Fibroblast of skin of left quadriceps (primary cell): ENCODE measurements at regions not wholly inside any gene's neighbourhood (a gene's known extent, or its start where the extent isn't known, plus 50 kb on each side); places are given as distances from the start of the nearest gene placed in this dataset.

ENCODE experiments used
- DNase-seq, 2 experiments: peaks; one replicate each; pipeline ENCODE4 v3.0.0-alpha.2; 2013; ENCODE audit warnings: low read depth in 2 of 2

GRCh38 chr2:157056200-157056676, 201.3 kb upstream of the GALNT5 start:
- peak; percentile 20 for DNase-seq

- DNase-seq, result no peak
These were observed 199.3 kb upstream of the GALNT5 start for GRCh38 chr2:157058161-157058560.

- DNase-seq, result no peak
These were observed 198.5 kb upstream of the GALNT5 start for GRCh38 chr2:157059036-157059435.

- no peak for DNase-seq
These were observed 195.7 kb upstream of the GALNT5 start for GRCh38 chr2:157061799-157062198.

- no peak for DNase-seq
These were observed 189.9 kb upstream of the GALNT5 start for GRCh38 chr2:157067562-157067961.

GRCh38 chr2:157068237-157068636, 189.3 kb upstream of the GALNT5 start:
- DNase-seq, result no peak

GRCh38 chr2:157075924-157076323, 181.6 kb upstream of the GALNT5 start:
- DNase-seq, result no peak

GRCh38 chr2:157076526-157077161, 180.9 kb upstream of the GALNT5 start:
- no peak for DNase-seq

GRCh38 chr2:157077753-157078350, 179.7 kb upstream of the GALNT5 start:
- DNase-seq, result no peak

GRCh38 chr2:157082950-157083349, 174.6 kb upstream of the GALNT5 start:
- DNase-seq, result no peak

GRCh38 chr2:157085522-157085921, 172.0 kb upstream of the GALNT5 start:
- DNase-seq, result no peak

- peak; percentile 22 to 26 for DNase-seq
These were observed 170.0 kb upstream of the GALNT5 start for GRCh38 chr2:157087373-157088002.

GRCh38 chr2:157093666-157094065, 163.8 kb upstream of the GALNT5 start:
- DNase-seq, result no peak

GRCh38 chr2:157105372-157105771, 152.1 kb upstream of the GALNT5 start:
- no peak for DNase-seq

- DNase-seq, result no peak
These were observed 150.6 kb upstream of the GALNT5 start for GRCh38 chr2:157106950-157107349.

GRCh38 chr2:157107460-157107859, 150.0 kb upstream of the GALNT5 start:
- DNase-seq, result no peak

GRCh38 chr2:157107877-157108276, 149.6 kb upstream of the GALNT5 start:
- no peak for DNase-seq

- DNase-seq, result no peak
These were observed 134.7 kb upstream of the GALNT5 start for GRCh38 chr2:157122776-157123175.

- DNase-seq, result no peak
These were observed 132.8 kb upstream of the GALNT5 start for GRCh38 chr2:157124731-157125130.

GRCh38 chr2:157125685-157126084, 131.8 kb upstream of the GALNT5 start:
- no peak for DNase-seq

GRCh38 chr2:157127249-157128012, 130.1 kb upstream of the GALNT5 start:
- DNase-seq, result no peak

GRCh38 chr2:157143901-157144300, 113.6 kb upstream of the GALNT5 start:
- DNase-seq, result no peak
